ENCODE measurements at regions not wholly inside any gene's neighbourhood (a gene's known extent, or its start where the extent isn't known, plus 50 kb on each side); places are given as distances from the start of the nearest gene placed in this dataset.

GRCh38 chr4:130214268-130214667 is 1118.3 kb downstream of the C4orf33 start:
- TF ChIP-seq POLR2AphosphoS5 (IDR thresholded peaks at IDR 0.05; ENCODE audit: borderline replicate concordance, low read depth, low read length) (no peak), EZH2 (IDR thresholded peaks at IDR 0.05) (no peak)

Measured in SK-N-MC (cell line).